Ecto neural progenitor cell (in vitro differentiated cells): ENCODE measurements at regions not wholly inside any gene's neighbourhood (a gene's known extent, or its start where the extent isn't known, plus 50 kb on each side); places are given as distances from the start of the nearest gene placed in this dataset.

ENCODE experiments used
- DNase-seq: peaks from one replicate; pipeline ENCODE4 v3.0.0-alpha.2; 2018; ENCODE audit warnings: low spot score

GRCh38 chr7:156307193-156307592 is 333.4 kb upstream of the RNF32 start:
- DNase-seq: no peak

- DNase-seq: no peak
Measured at GRCh38 chr7:156305351-156305750, 335.2 kb upstream of the RNF32 start.

GRCh38 chr7:156282816-156283215 is 357.8 kb upstream of the RNF32 start:
- DNase-seq: no peak

- DNase-seq: no peak
Measured at GRCh38 chr7:156279635-156280034, 360.9 kb upstream of the RNF32 start.

DNA sequence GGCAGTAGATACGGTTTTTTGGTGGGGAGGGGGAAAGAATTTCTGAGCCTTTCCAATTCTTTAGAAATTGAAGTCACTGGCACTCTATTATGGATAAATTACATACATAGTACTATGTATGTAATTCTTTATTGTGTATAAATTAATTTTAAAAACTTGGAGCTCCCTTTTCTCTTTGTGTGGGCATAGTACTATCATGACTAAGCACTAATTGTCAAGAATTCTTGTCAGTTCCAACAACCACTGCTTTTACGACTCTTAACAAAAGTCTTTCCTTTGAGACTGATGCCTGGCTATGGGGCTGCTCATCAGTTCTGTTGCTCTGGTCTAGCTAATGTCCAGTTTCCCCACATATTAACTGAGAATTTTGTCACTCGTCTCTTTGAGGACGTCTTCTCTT is 365.3 kb upstream of the RNF32 start:
- DNase-seq: no peak

DNA sequence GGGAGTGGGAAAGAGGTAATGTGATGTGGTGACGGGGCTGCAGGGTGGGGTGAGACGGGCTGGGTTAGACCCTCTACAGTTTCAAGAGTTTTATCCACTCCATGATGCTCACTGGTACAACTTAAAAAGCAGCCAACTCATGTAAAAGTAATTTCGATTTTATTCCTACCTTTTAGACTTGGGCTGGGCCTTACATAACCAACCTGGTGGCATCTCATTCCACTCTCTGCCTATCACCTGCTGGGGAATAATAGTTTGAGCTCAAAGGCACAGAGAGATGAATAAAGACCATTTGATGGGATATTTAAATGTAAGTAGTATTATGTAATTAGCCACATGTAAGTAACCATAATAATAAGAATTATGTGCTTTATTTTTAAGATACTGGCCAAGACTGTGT is 366.0 kb upstream of the RNF32 start:
- DNase-seq: no peak

- DNase-seq: no peak
Measured at GRCh38 chr7:156261581-156261980, 379.0 kb upstream of the RNF32 start.

GRCh38 chr7:156257904-156258303 is 382.7 kb upstream of the RNF32 start:
- DNase-seq: no peak

GRCh38 chr7:156255635-156256034 is 384.9 kb upstream of the RNF32 start:
- DNase-seq: no peak

DNA sequence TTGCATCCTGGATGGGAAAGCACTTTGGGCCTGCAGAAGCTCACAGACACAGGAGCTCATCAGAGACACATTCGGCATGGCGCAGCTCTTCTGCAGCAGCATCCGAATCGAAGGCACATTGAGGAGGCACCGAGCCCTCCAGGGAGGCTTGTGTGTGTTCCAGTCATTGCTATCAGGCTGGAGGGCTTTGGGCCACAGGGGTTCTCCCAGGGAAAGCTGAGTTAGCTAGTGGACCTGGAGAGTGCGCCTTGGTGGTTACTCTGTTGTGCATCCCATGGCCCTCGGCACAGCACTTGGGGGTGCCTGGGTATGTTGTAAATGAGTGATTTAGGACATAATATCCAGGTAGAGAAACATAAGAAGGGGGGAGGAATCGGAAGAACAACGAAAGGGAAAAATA is 388.7 kb upstream of the RNF32 start:
- DNase-seq: no peak

GRCh38 chr7:156240532-156240931 is 400.0 kb upstream of the RNF32 start:
- no peak for DNase-seq

DNA sequence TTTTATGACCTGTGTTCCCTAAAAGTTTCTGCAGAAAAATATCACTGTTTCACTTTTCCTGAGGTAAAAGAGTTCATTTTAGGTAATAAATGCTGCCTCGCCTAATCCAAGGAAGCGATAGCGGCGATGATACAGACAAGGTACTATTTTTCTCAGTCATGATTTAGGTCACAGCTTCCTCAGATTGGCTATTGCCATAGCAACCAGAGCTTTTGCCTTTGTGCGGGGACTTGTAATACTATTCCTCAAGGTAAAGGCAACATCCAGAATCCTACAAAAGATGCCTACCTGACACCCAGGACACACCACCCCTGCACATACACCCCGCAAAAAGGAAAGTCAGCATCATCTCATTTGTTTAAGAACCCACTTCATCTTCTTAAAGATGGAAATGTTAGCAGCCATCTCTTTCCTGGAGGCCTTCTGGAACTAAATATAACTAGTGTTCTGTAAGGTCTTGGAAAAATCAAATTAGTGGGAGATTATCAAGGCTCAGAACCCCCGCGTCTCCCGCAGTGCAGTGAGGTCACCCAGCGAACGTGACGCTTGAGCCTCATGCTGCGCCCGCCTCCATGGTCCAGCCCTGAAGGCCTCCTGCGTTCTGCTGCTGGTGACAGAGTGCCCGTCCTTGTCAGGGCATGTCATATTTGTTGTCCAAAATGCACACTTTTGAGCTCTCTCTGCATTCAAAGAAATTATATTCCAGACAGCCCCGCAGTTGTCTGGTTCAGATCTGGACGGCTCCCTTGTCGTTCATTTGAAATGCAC is 402.0 kb upstream of the RNF32 start:
- no peak for DNase-seq

GRCh38 chr7:156237614-156238013 is 403.0 kb upstream of the RNF32 start:
- DNase-seq: no peak

- DNase-seq: no peak
Measured at GRCh38 chr7:156236936-156237599, 403.5 kb upstream of the RNF32 start.

GRCh38 chr7:156236181-156236889 is 404.2 kb upstream of the RNF32 start:
- no peak for DNase-seq

GRCh38 chr7:156234666-156235494 is 405.7 kb upstream of the RNF32 start:
- no peak for DNase-seq

DNA sequence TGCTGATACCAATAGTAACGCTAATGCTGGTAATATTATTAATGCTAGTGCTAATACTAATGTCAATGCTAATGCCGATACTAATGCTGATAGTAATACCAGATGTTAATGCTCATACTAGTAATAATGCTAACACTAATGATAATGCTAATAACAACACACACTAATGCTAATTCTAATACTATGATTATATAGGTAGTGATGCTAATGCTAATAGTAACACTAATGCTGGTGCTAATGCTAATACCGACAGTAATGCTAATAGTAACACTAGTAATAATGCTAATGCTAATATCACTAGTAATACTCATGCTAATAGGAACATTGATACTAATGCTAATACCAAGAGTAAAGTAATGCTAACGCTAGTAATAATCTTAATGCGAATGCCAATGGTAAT is 406.4 kb upstream of the RNF32 start:
- no peak for DNase-seq

- no peak for DNase-seq
Measured at GRCh38 chr7:156232931-156233705, 407.5 kb upstream of the RNF32 start.

- DNase-seq: no peak
Measured at GRCh38 chr7:156230576-156230975, 410.0 kb upstream of the RNF32 start.

DNA sequence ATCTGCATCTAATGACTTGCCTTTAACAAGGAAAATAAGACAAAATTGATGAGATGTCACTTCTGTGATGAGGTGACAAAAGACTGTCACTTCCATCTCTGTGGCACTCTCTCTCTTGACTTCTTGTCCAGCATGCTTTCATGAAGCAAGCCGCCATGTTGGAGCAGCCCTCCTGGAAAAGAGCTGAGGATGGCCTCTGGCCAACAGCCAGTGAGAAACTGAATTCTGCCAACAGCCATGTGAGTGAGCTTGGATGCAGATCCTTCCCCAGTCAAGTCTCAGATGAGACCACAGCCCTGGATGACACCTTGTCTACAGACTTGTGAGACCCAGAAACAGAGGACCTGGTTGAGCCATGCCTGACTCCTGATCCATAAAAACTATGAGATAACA is 412.6 kb upstream of the SHH start:
- no peak for DNase-seq
